ENCODE measurements at regions not wholly inside any gene's neighbourhood (a gene's known extent, or its start where the extent isn't known, plus 50 kb on each side); places are given as distances from the start of the nearest gene placed in this dataset.

DNA sequence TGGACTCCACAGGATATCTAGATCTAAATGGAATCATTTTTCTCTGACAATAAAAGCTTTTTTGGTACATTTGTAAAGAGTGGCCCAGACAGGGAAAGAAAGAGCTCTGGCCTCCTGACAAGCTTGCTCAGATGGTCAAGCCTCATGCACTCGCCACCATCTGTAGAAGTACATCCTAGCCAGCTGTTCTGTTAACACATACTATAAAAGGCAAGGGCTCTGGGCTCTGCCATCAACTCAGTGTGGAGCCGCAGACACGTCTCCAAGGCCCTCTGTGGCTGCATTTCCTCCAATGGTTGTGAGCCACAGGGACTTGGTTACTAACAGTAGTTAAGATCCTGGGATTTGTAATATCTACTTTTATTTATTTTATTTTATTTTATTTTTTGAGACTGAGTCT lies 70.8 kb upstream of the KDM7A start (continued):
- TF ChIP-seq REST (IDR thresholded peaks at IDR 0.05; ENCODE audit: low read depth, low read length) (no peak), RCOR1 (IDR thresholded peaks at IDR 0.05; ENCODE audit: low read length) (no peak), MEF2A (IDR thresholded peaks at IDR 0.05; ENCODE audit: borderline replicate concordance, low read depth) (no peak), YY1 (IDR thresholded peaks at IDR 0.05; ENCODE audit: low read depth) (no peak), GATA2 (CRISPR knock-in tag; IDR thresholded peaks at IDR 0.05) (no peak), IRF3 (IDR thresholded peaks at IDR 0.05; ENCODE audit: low read depth, low read length) (no peak)

DNA sequence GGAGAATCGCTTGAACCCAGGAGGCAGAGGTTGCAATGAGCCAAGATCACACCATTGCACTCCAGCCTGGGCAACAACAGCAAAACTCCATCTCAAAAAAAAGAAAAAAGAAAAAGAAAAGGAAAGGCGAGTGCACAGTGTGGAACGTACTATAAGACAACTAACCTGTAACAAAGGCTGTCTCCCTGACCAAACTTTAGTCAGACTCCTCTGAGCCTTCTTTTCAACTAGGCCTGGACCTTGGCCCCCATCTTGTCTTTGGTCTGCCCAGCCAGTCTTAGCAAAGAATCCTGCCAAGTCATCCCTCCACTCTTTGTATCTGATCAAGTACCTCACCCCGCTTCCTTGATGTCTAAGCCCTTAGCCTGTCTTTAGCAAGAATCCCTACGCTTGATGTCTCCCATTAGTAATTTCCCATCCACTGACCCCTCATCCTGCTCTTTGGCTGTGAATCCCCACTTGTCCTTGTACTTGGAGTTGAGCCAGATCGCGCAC lies 68.9 kb upstream of the KDM7A start:
- Histone ChIP-seq H2AFZ (ENCODE audit: low read depth) (no peak overlapping the region), H3K36me3 (replicated peaks in 1 of 2; ENCODE audit: control insufficient read depth in 1 of 2, insufficient read depth in 2 of 2, low read length in 1 of 2) (no peaks in the 10 kb centered on the region), H3K4me3 (ENCODE audit: low read depth in 2 of 2, low read length in 1 of 2) (no peak overlapping the region), H3K4me2 (no peak overlapping the region), H3K9me2 (no peaks in the 10 kb centered on the region), H3F3A (replicated peaks; ENCODE audit: insufficient read depth) (no peaks in the 10 kb centered on the region), H3K9me3 (no peaks in the 10 kb centered on the region), H3K27me3 (ENCODE audit: insufficient read depth) (no peaks in the 10 kb centered on the region), H3K9ac (no peak overlapping the region), H4K20me1 (ENCODE audit: insufficient read depth) (no peaks in the 10 kb centered on the region), H3K79me2 (ENCODE audit: insufficient read depth) (no peaks in the 10 kb centered on the region), H3K4me1 (ENCODE audit: control insufficient read depth in 1 of 2, insufficient read depth in 2 of 2, low read depth in 1 of 2, low read length in 1 of 2) (peaks cover 0 to 11% of the 10 kb centered on the region in 2 experiments; a peak in 1 of 4 replicates), H3K27ac (ENCODE audit: low read depth in 2 of 2, low read length in 1 of 2) (no peak overlapping the region)
- ChIA-PET POLR2A (no interaction called here), CTCF (no interaction called here)
- WGBS (ENCODE audit: low lambda C conversion rate), result 83% methylated on average over 7 of the region's 7 CpGs
- no peak for DNase-seq
- no peak for TF ChIP-seq TCF12 (IDR thresholded peaks at IDR 0.05)
- no peak for TF ChIP-seq ELF1 (IDR thresholded peaks at IDR 0.05)
- no peak for TF ChIP-seq YY1 (IDR thresholded peaks at IDR 0.05; ENCODE audit: low read depth)
- no peak for TF ChIP-seq GABPA (IDR thresholded peaks at IDR 0.05; ENCODE audit: low read depth)
- no peak for TF ChIP-seq RFX5 (IDR thresholded peaks at IDR 0.05; ENCODE audit: low read length)
- TF ChIP-seq GATA2 (CRISPR knock-in tag; IDR thresholded peaks at IDR 0.05), result no peak
- TF ChIP-seq POLR2AphosphoS5 (IDR thresholded peaks at IDR 0.05; ENCODE audit: low read depth, low read length), result no peak
- no peak for TF ChIP-seq RCOR1 (IDR thresholded peaks at IDR 0.05; ENCODE audit: low read length)
- no peak for TF ChIP-seq USF1 (IDR thresholded peaks at IDR 0.05; ENCODE audit: borderline replicate concordance, low read depth)
- TF ChIP-seq MEF2A (IDR thresholded peaks at IDR 0.05; ENCODE audit: borderline replicate concordance, low read depth), result no peak
- no peak for TF ChIP-seq JUND (IDR thresholded peaks at IDR 0.05)
- TF ChIP-seq CHD2 (IDR thresholded peaks at IDR 0.05; ENCODE audit: low read length, partially characterized antibody), result no peak

All from SK-N-SH (cell line).